PFSK-1 (cell line): ENCODE measurements at regions not wholly inside any gene's neighbourhood (a gene's known extent, or its start where the extent isn't known, plus 50 kb on each side); places are given as distances from the start of the nearest gene placed in this dataset.

Source experiments
- FOXP2 ChIP-seq: optimal IDR thresholded peaks from 2 replicates; pipeline ENCODE3; 2011; ENCODE audit warnings: borderline replicate concordance, control low read depth, inconsistent platforms; ENCODE audit not compliant: insufficient read depth; ENCODE audit errors: extremely low read length, extremely low read depth
- POLR2AphosphoS5 ChIP-seq: IDR thresholded peaks from 2 replicates; pipeline ENCODE4 v1.6.1; 2012; ENCODE audit warnings: low read depth, mild to moderate bottlenecking, control low read depth, low read length, moderate library complexity
- REST ChIP-seq, 2 experiments: IDR thresholded peaks; 2 replicates each; pipeline versions ENCODE4 v1.6.1 to v1.8.0; 2011 to 2012; ENCODE audit warnings: low read depth in 2 of 2, low read length in 2 of 2, control low read depth in 1 of 2, inconsistent platforms in 1 of 2, mild to moderate bottlenecking in 1 of 2, moderate library complexity in 1 of 2; ENCODE audit not compliant: insufficient read depth in 1 of 2
- SIN3A ChIP-seq: IDR thresholded peaks from 2 replicates; pipeline ENCODE4 v1.6.1; 2012; ENCODE audit warnings: mild to moderate bottlenecking, low read length, moderate library complexity, borderline replicate concordance; ENCODE audit not compliant: insufficient read depth
- TAF1 ChIP-seq: IDR thresholded peaks from 2 replicates; pipeline ENCODE4 v1.6.1; 2012; ENCODE audit warnings: low read length, control low read depth, borderline replicate concordance; ENCODE audit not compliant: insufficient read depth

- TF ChIP-seq TAF1 (no peak), POLR2AphosphoS5 (no peak), SIN3A (no peak)
These were observed 153.8 kb upstream of the RORA start for GRCh38 chr15:61382927-61383326.

DNA sequence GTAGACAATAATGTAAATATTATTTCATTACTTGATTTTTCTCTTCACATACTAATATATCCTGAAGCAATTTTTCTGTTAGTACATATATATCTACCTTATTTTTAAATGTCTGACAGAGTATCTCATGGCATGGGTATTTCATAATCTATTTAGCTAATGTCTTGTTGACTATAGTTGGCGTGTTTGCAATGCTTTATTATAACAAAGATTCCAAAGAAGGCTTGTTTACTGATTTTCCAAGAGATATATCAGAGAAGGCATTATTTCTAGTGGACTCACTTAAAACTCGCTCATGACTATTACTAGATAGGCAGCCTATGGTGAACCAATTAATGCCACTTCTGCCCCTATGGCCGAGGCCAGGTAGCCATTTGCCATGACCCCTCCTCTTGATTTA, 152.4 kb upstream of the RORA start:
- no peak for TF ChIP-seq TAF1
- no peak for TF ChIP-seq SIN3A
- TF ChIP-seq POLR2AphosphoS5, result no peak
- TF ChIP-seq REST (IDR thresholded peaks at IDR 0.05; ENCODE audit: insufficient read depth in 1 of 2, low read depth in 2 of 2, low read length in 2 of 2), result no peak
- no peak for TF ChIP-seq FOXP2

GRCh38 chr15:61380270-61380669, 151.2 kb upstream of the RORA start:
- TF ChIP-seq REST (IDR thresholded peaks at IDR 0.05; ENCODE audit: insufficient read depth in 1 of 2, low read depth in 2 of 2, low read length in 2 of 2) (no peak), SIN3A (no peak), FOXP2 (no peak), POLR2AphosphoS5 (no peak), TAF1 (no peak)

DNA sequence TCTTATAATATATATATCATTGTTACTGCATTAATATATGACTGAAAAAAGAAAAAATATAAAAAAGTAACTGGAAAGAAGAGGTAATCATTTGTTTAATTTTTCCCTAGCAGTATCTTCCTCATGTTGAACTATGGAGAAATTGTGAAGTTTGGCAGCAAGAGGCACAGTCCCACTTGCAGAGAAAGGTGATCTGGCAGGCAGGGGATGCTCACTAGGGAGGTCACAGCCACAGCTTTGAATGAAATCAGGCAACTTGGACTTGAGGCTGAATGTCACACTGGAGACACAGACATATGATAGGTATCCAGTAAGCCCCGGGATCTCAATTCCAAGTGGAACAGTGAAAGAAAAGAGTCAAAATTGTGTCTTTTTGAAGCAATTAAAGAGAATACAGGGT, 149.9 kb upstream of the RORA start:
- TF ChIP-seq POLR2AphosphoS5, result no peak
- no peak for TF ChIP-seq REST (IDR thresholded peaks at IDR 0.05; ENCODE audit: insufficient read depth in 1 of 2, low read depth in 2 of 2, low read length in 2 of 2)
- no peak for TF ChIP-seq FOXP2
- no peak for TF ChIP-seq TAF1
- no peak for TF ChIP-seq SIN3A

DNA sequence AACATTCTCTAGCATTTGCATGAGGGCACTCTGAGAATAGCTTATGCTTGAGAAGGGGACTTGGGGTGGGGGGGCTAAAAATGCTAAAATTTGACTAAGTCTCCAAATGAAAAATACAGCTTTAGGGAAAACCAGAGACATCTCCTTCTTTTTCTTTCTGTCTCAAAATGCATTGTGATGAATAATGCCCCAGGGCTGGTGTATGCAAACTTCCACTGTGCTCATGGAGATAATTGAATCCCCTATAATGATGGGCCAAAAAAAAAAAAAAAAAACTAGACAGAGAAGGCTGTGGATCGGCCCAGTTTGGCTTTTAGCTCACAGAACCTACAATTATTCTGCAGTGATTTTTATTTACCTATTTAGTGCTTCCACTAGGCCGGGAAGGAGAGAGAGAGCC, 147.9 kb upstream of the RORA start:
- TF ChIP-seq FOXP2, result no peak
- TF ChIP-seq TAF1, result no peak
- no peak for TF ChIP-seq REST (IDR thresholded peaks at IDR 0.05; ENCODE audit: insufficient read depth in 1 of 2, low read depth in 2 of 2, low read length in 2 of 2)
- TF ChIP-seq POLR2AphosphoS5, result no peak
- no peak for TF ChIP-seq SIN3A

DNA sequence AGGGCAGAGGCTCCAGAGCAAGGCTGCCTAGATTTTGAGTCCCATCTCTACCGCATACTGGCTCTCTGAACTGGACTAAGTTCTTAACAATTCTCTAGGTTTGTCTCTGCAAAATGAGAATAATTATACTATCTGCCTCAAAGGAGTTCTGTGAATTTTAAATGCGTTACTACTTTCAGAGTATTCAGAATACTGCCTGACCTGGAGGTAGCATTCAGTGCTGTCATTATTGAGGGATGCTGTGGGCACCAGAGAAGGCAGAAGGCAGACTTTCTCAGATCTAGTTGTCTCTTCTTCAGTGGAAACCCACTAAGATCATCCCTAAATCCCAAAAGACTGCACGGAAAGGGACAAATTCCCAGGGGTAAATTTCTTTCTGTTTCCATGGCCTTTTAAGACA, 147.4 kb upstream of the RORA start:
- TF ChIP-seq POLR2AphosphoS5 (no peak), TAF1 (no peak), FOXP2 (no peak), SIN3A (no peak), REST (IDR thresholded peaks at IDR 0.05; ENCODE audit: insufficient read depth in 1 of 2, low read depth in 2 of 2, low read length in 2 of 2) (no peak)
